ENCODE measurements at regions not wholly inside any gene's neighbourhood (a gene's known extent, or its start where the extent isn't known, plus 50 kb on each side); places are given as distances from the start of the nearest gene placed in this dataset.
"Not testable (repeated sequence)": the region's sequence is repeated elsewhere in the genome, so short reads cannot be mapped to it uniquely, and the experiment has no call there.

DNA sequence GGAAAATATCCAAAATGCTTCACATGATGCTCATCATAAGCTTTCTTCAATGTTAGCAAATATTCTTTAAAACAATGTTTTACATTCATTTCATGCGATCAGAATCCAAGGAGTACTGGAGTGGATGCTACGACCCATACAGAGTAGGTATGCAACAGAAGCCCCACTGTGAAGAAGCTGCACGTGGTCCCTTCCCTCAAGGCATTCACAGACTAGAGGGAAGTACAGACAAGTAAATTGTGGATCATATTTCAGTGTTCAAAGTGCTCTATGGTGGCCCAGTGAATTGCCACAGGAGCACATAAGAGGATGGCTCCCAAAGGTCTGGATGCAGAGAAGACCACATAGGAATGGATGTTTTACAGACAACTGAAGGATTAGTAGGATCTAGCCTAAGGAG is 789.9 kb downstream of the IGSF11 start:
- WGBS (ENCODE audit: insufficient coverage, low coverage, low lambda C conversion rate, missing lambda C conversion rate): 46% methylated on average over 3 of the region's 3 CpGs

GRCh38 chr3:118245312-118245711 is 789.3 kb downstream of the IGSF11 start:
- Histone ChIP-seq H3K27me3 (no peaks in the 10 kb centered on the region), H3K36me3 (no peaks in the 10 kb centered on the region), H3K27ac (no peak overlapping the region), H3K4me1 (no peaks in the 10 kb centered on the region), H3K4me3 (no peak overlapping the region), H3K9me3 (no peaks in the 10 kb centered on the region)
- WGBS (ENCODE audit: insufficient coverage, low coverage, low lambda C conversion rate, missing lambda C conversion rate): 36% methylated on average over 5 of the region's 5 CpGs
- DNase-seq (no peak), ATAC-seq (no peak)
- intact Hi-C loops (cut with DNase I): no loop called here
- TF ChIP-seq CTCF (IDR thresholded peaks at IDR 0.05) (no peak), POLR2A (IDR thresholded peaks at IDR 0.05) (no peak)

More for the DNA sequence above, 789.9 kb downstream of the IGSF11 start:
- intact Hi-C loops (cut with DNase I): no loop called here
- Histone ChIP-seq H3K27ac (no peak overlapping the region), H3K4me1 (no peaks in the 10 kb centered on the region), H3K9me3 (no peaks in the 10 kb centered on the region), H3K27me3 (no peaks in the 10 kb centered on the region), H3K36me3 (no peaks in the 10 kb centered on the region), H3K4me3 (no peak overlapping the region)
- DNase-seq: no peak
- ATAC-seq: no peak
- TF ChIP-seq POLR2A (IDR thresholded peaks at IDR 0.05): no peak
- no peak for TF ChIP-seq CTCF (IDR thresholded peaks at IDR 0.05)

DNA sequence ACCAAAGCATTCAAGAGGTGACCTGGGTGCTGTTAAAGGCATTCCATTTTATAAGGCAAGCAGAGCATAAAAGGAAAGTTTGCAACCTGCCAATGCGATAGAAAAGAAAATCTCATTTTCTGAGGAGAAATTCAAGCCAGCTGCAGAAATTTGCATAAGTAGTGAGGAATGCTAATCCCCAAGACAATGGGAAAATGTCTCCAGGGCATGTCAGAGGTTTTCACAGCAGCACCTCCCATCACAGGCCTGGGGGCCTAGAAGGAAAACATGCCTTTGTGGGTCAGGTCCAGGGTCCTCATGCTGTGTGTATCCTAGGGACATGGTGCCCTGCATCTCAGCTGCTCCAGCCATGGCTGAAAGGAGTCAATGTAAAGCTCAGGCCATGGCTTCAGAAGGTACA is 775.8 kb downstream of the IGSF11 start:
- H3K4me3 ChIP-seq; H3K27me3 ChIP-seq; DNase-seq; H3K9me3 ChIP-seq; H3K36me3 ChIP-seq; H3K27ac ChIP-seq; H3K4me1 ChIP-seq; intact Hi-C loops (cut with DNase I); ATAC-seq: not testable (repeated sequence)
- WGBS (ENCODE audit: insufficient coverage, low coverage, low lambda C conversion rate, missing lambda C conversion rate): 83% methylated on average over 1 of the region's 1 CpG

DNA sequence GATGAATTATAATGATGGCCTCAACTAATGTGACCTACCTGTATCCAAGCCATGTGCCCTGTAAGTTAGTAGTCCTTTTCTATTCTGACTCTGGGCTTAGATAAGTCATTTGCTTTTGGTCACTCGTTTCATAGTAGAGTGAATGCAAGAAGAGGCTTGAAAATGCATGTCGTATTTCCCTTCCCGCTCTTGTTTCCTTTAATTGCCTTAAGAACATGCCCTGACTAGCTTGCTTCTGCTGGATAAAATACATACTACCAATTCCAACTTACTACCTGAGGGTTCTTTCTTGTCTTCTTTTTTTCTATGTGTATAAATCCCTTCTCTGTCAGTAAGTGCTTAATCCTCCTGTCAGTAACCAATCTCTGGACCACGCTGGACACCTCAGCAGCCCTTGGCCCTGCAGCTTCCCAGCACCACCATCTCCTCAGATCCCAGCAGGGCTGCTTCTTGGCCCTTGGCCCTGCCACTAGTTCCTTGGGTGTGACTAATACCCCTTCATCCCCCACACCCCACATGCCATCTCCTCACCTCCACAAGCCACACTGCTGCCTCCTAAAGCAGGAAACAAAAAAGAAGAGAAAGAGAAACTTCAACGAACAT is 771.7 kb downstream of the IGSF11 start:
- 57% methylated on average over 5 of the region's 5 CpGs for WGBS (ENCODE audit: insufficient coverage, low coverage, low lambda C conversion rate, missing lambda C conversion rate)
- no peak overlapping the region for H3K4me3 ChIP-seq
- no peak for TF ChIP-seq CTCF (IDR thresholded peaks at IDR 0.05)
- TF ChIP-seq POLR2A (IDR thresholded peaks at IDR 0.05): no peak
- intact Hi-C loops (cut with DNase I): no loop called here
- H3K9me3 ChIP-seq: no peaks in the 10 kb centered on the region
- no peaks in the 10 kb centered on the region for H3K27me3 ChIP-seq
- H3K27ac ChIP-seq: no peak overlapping the region
- no peak for DNase-seq
- no peaks in the 10 kb centered on the region for H3K4me1 ChIP-seq
- ATAC-seq: no peak
- H3K36me3 ChIP-seq: no peaks in the 10 kb centered on the region

DNA sequence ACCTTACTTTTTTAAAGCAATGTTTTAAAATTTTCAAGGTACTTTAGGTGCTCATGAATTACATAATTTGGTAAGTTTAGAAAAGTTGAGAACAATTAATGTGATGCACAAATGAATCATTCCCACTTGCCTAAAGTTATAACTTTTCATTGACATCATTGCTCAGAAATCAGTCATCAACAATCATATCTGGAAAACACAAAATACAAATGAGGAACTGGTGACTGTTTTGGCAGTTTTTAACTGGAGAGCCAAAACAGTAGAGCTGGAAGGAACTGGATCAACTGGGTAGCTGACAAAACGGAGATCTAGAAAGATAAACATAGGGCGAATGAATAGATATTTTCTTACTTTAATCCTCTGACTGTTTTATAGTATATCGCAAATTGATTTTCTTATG is 767.1 kb downstream of the IGSF11 start:
- Histone ChIP-seq H3K4me1 (no peaks in the 10 kb centered on the region), H3K27me3 (no peaks in the 10 kb centered on the region), H3K36me3 (no peaks in the 10 kb centered on the region), H3K9me3 (no peaks in the 10 kb centered on the region), H3K4me3 (no peak overlapping the region), H3K27ac (no peak overlapping the region)
- 62% methylated on average over 3 of the region's 3 CpGs for WGBS (ENCODE audit: insufficient coverage, low coverage, low lambda C conversion rate, missing lambda C conversion rate)
- DNase-seq (no peak), ATAC-seq (no peak)
- intact Hi-C loops (cut with DNase I): no loop called here
- TF ChIP-seq POLR2A (IDR thresholded peaks at IDR 0.05) (no peak), CTCF (IDR thresholded peaks at IDR 0.05) (no peak)

Measured in right lobe of liver (tissue), 6 donors.